ENCODE measurements at regions not wholly inside any gene's neighbourhood (a gene's known extent, or its start where the extent isn't known, plus 50 kb on each side); places are given as distances from the start of the nearest gene placed in this dataset.

GRCh38 chr1:217327901-217328300 lies 303.0 kb downstream of the GPATCH2 start:
- TF ChIP-seq CTCF (conservative IDR thresholded peaks at IDR 0.05; ENCODE audit: low read length) (no peak), EZH2phosphoT487 (IDR thresholded peaks at IDR 0.05; ENCODE audit: borderline replicate concordance, low read depth, low read length) (no peak)

Measured in OCI-LY7 (cell line).